SK-N-SH treated with all-trans-retinoic acid at 6 μM for 48 hours (cell line): ENCODE measurements at regions not wholly inside any gene's neighbourhood (a gene's known extent, or its start where the extent isn't known, plus 50 kb on each side); places are given as distances from the start of the nearest gene placed in this dataset.

Source experiments
- CREB5 ChIP-seq: fragments of 250-450 bp; sonication (Bioruptor Pico); IDR thresholded peaks from 2 replicates; pipeline ENCODE4 v1.5.1; 2020; ENCODE audit warnings: low read depth, mild to moderate bottlenecking, moderate library complexity
- RARB ChIP-seq: fragments of 250-450 bp; sonication (Bioruptor Pico); IDR thresholded peaks from 2 replicates; pipeline ENCODE4 v1.8.0; 2021; ENCODE audit warnings: mild to moderate bottlenecking, moderate library complexity
- ZC3H10 ChIP-seq: fragments of 250-450 bp; sonication (Bioruptor Pico); IDR thresholded peaks from 2 replicates; pipeline ENCODE4 v1.5.1; 2021; ENCODE audit warnings: mild to moderate bottlenecking, moderate library complexity
- ZFP30 ChIP-seq: fragments of 450-650 bp; formaldehyde crosslinking; IDR thresholded peaks from 2 replicates; pipeline ENCODE4 v1.5.0; 2022; ENCODE audit warnings: mild to moderate bottlenecking, moderate library complexity
- ZNF70 ChIP-seq: fragments of 450-650 bp; formaldehyde crosslinking; IDR thresholded peaks from 2 replicates; pipeline ENCODE4 v1.5.0; 2020; ENCODE audit warnings: mild to moderate bottlenecking, moderate library complexity
- ZNF8 ChIP-seq: fragments of 450-650 bp; formaldehyde crosslinking; IDR thresholded peaks from 2 replicates; pipeline ENCODE4 v1.5.0; 2020; ENCODE audit warnings: mild to moderate bottlenecking, moderate library complexity
- TF ChIP-seq, protein P1 (sequence below): fragments of 250-450 bp; sonication (Bioruptor Pico); IDR thresholded peaks from 2 replicates; pipeline ENCODE4 v1.8.0; 2020; ENCODE audit warnings: mild to moderate bottlenecking, moderate library complexity, borderline replicate concordance

DNA sequence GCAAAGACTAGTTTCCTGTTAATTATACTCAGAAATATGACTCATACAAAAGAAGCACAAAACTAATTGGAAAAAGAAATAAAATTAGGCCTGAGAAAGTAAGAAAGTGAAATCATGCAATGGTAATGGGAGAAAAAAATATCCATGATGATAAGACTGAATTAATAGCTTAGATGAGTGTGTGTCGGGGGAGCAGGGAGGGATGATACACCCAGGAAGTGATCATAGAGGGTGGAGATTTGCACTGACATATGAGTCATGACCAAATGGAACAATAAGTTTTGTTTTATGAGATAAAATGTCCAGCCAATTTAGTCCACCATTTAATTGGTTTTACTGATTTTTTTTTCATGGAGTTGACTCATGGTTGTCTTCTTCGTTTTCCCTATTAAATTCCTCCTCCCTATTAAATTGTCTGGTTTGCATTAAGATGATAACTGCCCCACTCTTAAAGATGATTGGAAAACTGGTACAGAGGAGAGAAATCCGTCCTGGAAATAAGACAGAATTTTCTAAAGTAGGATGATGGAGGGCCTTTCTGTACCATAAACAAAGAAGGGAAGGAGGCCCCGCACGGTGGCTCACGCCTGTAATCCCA lies 111.7 kb upstream of the KCNJ6 start:
- TF ChIP-seq RARB (CRISPR knock-in tag) (no peak), ZFP30 (CRISPR knock-in tag) (no peak), CREB5 (no peak), ZNF8 (CRISPR knock-in tag) (no peak), ZC3H10 (CRISPR knock-in tag) (no peak), ZNF70 (no peak)
- TF ChIP-seq, protein P1, sequence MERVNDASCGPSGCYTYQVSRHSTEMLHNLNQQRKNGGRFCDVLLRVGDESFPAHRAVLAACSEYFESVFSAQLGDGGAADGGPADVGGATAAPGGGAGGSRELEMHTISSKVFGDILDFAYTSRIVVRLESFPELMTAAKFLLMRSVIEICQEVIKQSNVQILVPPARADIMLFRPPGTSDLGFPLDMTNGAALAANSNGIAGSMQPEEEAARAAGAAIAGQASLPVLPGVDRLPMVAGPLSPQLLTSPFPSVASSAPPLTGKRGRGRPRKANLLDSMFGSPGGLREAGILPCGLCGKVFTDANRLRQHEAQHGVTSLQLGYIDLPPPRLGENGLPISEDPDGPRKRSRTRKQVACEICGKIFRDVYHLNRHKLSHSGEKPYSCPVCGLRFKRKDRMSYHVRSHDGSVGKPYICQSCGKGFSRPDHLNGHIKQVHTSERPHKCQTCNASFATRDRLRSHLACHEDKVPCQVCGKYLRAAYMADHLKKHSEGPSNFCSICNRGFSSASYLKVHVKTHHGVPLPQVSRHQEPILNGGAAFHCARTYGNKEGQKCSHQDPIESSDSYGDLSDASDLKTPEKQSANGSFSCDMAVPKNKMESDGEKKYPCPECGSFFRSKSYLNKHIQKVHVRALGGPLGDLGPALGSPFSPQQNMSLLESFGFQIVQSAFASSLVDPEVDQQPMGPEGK (CRISPR knock-in tag), result no peak
